CD14-positive monocyte (primary cell): ENCODE measurements at regions not wholly inside any gene's neighbourhood (a gene's known extent, or its start where the extent isn't known, plus 50 kb on each side); places are given as distances from the start of the nearest gene placed in this dataset.

Experiments used
- DNase-seq, 3 donors: peaks; one replicate each; pipeline ENCODE4 v3.0.0-alpha.2; 2011 to 2022
- H2AFZ ChIP-seq: 2 replicates; pipeline ENCODE4 v1.6.0; 2012; ENCODE audit warnings: mild to moderate bottlenecking, low read depth, low read length, inconsistent platforms; ENCODE audit not compliant: insufficient read depth, poor library complexity, severe bottlenecking
- H3K27ac ChIP-seq, 2 donors: 1 replicate in 1 of 2; 2 replicates in 1 of 2; pipeline ENCODE4 v1.5.1; 2012 to 2013; ENCODE audit warnings: low read length in 2 of 2, control low read depth in 1 of 2, inconsistent platforms in 1 of 2, low read depth in 1 of 2, mild to moderate bottlenecking in 1 of 2
- H3K27me3 ChIP-seq, 2 donors: one replicate each; pipeline versions ENCODE4 v1.6.0 to v1.6.1; 2011 to 2013; ENCODE audit warnings: low read length in 2 of 2; ENCODE audit not compliant: control insufficient read depth in 2 of 2, insufficient read depth in 2 of 2
- H3K36me3 ChIP-seq, 2 donors: replicated peaks in 1 of 2; 1 replicate in 1 of 2; 2 replicates in 1 of 2; pipeline versions ENCODE4 v1.5.1 to v1.6.1; 2012 to 2013; ENCODE audit warnings: low read length in 2 of 2, control low read depth in 1 of 2, inconsistent platforms in 1 of 2, mild to moderate bottlenecking in 1 of 2; ENCODE audit not compliant: insufficient read depth in 2 of 2, control insufficient read depth in 1 of 2
- H3K4me1 ChIP-seq, 2 donors: 1 replicate in 1 of 2; 2 replicates in 1 of 2; pipeline versions ENCODE4 v1.5.1 to v1.6.1; 2012 to 2013; ENCODE audit warnings: low read length in 2 of 2, control low read depth in 1 of 2, inconsistent platforms in 1 of 2, mild to moderate bottlenecking in 1 of 2, moderate library complexity in 1 of 2; ENCODE audit not compliant: insufficient read depth in 2 of 2, control insufficient read depth in 1 of 2
- H3K4me2 ChIP-seq: replicated peaks from 2 replicates; pipeline ENCODE3; 2012; ENCODE audit warnings: low read length, moderate library complexity, mild to moderate bottlenecking; ENCODE audit not compliant: poor library complexity, severe bottlenecking; ENCODE audit errors: extremely low read depth
- H3K4me3 ChIP-seq, 3 experiments: fragments of 200-600 bp in 1 of 3; sonication (generic) in 1 of 3; replicated peaks in 1 of 3; 1 replicate in 2 of 3; 2 replicates in 1 of 3; pipeline ENCODE4 v1.5.1; 2011 to 2013; ENCODE audit warnings: low read length in 3 of 3, mild to moderate bottlenecking in 3 of 3, control low read depth in 2 of 3, low read depth in 2 of 3, inconsistent platforms in 1 of 3, moderate library complexity in 1 of 3
- H3K79me2 ChIP-seq: 2 replicates; pipeline ENCODE4 v1.6.0; 2012; ENCODE audit warnings: mild to moderate bottlenecking, control low read depth, inconsistent platforms, low read length, moderate library complexity; ENCODE audit not compliant: insufficient read depth
- H3K9ac ChIP-seq: 2 replicates; pipeline ENCODE4 v1.6.0; 2017; ENCODE audit warnings: low read length, mild to moderate bottlenecking; ENCODE audit not compliant: insufficient read depth, poor library complexity, severe bottlenecking
- H3K9me3 ChIP-seq, 2 donors: replicated peaks in 1 of 2; 1 replicate in 1 of 2; 2 replicates in 1 of 2; pipeline versions ENCODE4 v1.5.1 to v1.6.1; 2012 to 2013; ENCODE audit warnings: low read length in 2 of 2, control low read depth in 1 of 2; ENCODE audit not compliant: control insufficient read depth in 1 of 2, insufficient read depth in 1 of 2
- H4K20me1 ChIP-seq: 2 replicates; pipeline ENCODE4 v1.6.0; 2012; ENCODE audit warnings: mild to moderate bottlenecking, low read length, control low read depth, moderate library complexity; ENCODE audit not compliant: insufficient read depth
- H3K27ac Mint-ChIP-seq, 7 donors: one replicate each; pipeline ENCODE4 v1.8.0; 2020; ENCODE audit warnings: mild to moderate bottlenecking in 7 of 7, mixed read lengths in 7 of 7, moderate library complexity in 6 of 7, inconsistent platforms in 2 of 7
- H3K27me3 Mint-ChIP-seq, 3 donors: one replicate each; pipeline ENCODE4 v1.8.0; 2021 to 2022; ENCODE audit warnings: low read depth in 3 of 3, mild to moderate bottlenecking in 3 of 3, mixed read lengths in 3 of 3, moderate library complexity in 3 of 3, inconsistent platforms in 1 of 3
- H3K36me3 Mint-ChIP-seq, 2 donors: one replicate each; pipeline ENCODE4 v1.8.0; 2020; ENCODE audit warnings: mixed read lengths in 2 of 2, inconsistent platforms in 1 of 2, mild to moderate bottlenecking in 1 of 2
- H3K4me1 Mint-ChIP-seq: one replicate; pipeline ENCODE4 v1.8.0; 2020; ENCODE audit warnings: mild to moderate bottlenecking, mixed read lengths
- H3K4me3 Mint-ChIP-seq, 2 donors: one replicate each; pipeline ENCODE4 v1.8.0; 2020; ENCODE audit warnings: mild to moderate bottlenecking in 2 of 2, mixed read lengths in 2 of 2, moderate library complexity in 1 of 2
- H3K9me3 Mint-ChIP-seq, 7 donors: one replicate each; pipeline ENCODE4 v1.8.0; 2020 to 2022; ENCODE audit warnings: mixed read lengths in 7 of 7, mild to moderate bottlenecking in 6 of 7, moderate library complexity in 6 of 7, inconsistent platforms in 2 of 7
- CTCF ChIP-seq: fragments of 200-600 bp; IDR thresholded peaks from one replicate; pipeline ENCODE4 v1.8.0; 2022; ENCODE audit warnings: antibody characterized with exemption, mild to moderate bottlenecking
- WGBS: methylation state at CpG from one replicate; pipeline ENCODE4 v1.1.5; 2013; ENCODE audit warnings: missing lambda C conversion rate; ENCODE audit not compliant: insufficient coverage; 5-methylcytosine and 5-hydroxymethylcytosine counted together
- intact Hi-C, 2 donors: fragments of 100-400 bp; cut with micrococcal nuclease; formaldehyde crosslinking; loops; one replicate each; pipeline versions ENCODE4 v1.15.0 to v1.15.1; 2023

GRCh38 chr9:16248822-16249221 is 621.6 kb downstream of the BNC2 start:
- no peak overlapping the region for H3K4me3 Mint-ChIP-seq
- intact Hi-C loops = no loop called here
- Histone ChIP-seq H2AFZ (no peak overlapping the region), H3K4me2 (no peak overlapping the region), H4K20me1 (no peaks in the 10 kb centered on the region), H3K4me3 (no peak overlapping the region), H3K27ac (no peak overlapping the region), H3K36me3 (no peaks in the 10 kb centered on the region), H3K79me2 (no peaks in the 10 kb centered on the region), H3K9ac (no peak overlapping the region), H3K4me1 (no peaks in the 10 kb centered on the region), H3K27me3 (no peaks in the 10 kb centered on the region), H3K9me3 (no peaks in the 10 kb centered on the region)
- H3K27ac Mint-ChIP-seq = no peak overlapping the region
- TF ChIP-seq CTCF = no peak
- no peaks in the 10 kb centered on the region for H3K36me3 Mint-ChIP-seq
- no peaks in the 10 kb centered on the region for H3K4me1 Mint-ChIP-seq
- DNase-seq = no peak
- peaks cover 0 to 6% (median 0%) of the 10 kb centered on the region in 7 donors for H3K9me3 Mint-ChIP-seq
- WGBS = 96% methylated on average over 5 of the region's 6 CpGs
- H3K27me3 Mint-ChIP-seq = peaks cover 0 to 15% (median 4%) of the 10 kb centered on the region in 3 donors

- no peak overlapping the region for H2AFZ ChIP-seq
- no peaks in the 10 kb centered on the region for H3K9me3 ChIP-seq
- H3K9me3 Mint-ChIP-seq = peaks cover 0 to 6% (median 0%) of the 10 kb centered on the region in 7 donors
- H3K4me2 ChIP-seq = no peak overlapping the region
- H3K4me3 Mint-ChIP-seq = no peak overlapping the region
- intact Hi-C loops = no loop called here
- no peaks in the 10 kb centered on the region for H3K4me1 Mint-ChIP-seq
- WGBS = 100% methylated on average over 1 of the region's 5 CpGs
- H3K27ac Mint-ChIP-seq = no peak overlapping the region
- no peaks in the 10 kb centered on the region for H3K36me3 ChIP-seq
- H3K9ac ChIP-seq = no peak overlapping the region
- H3K27ac ChIP-seq = no peak overlapping the region
- TF ChIP-seq CTCF = no peak
- DNase-seq = no peak
- no peaks in the 10 kb centered on the region for H3K36me3 Mint-ChIP-seq
- no peaks in the 10 kb centered on the region for H4K20me1 ChIP-seq
- H3K79me2 ChIP-seq = no peaks in the 10 kb centered on the region
- no peaks in the 10 kb centered on the region for H3K4me1 ChIP-seq
- H3K27me3 ChIP-seq = peaks cover 0 to 8% of the 10 kb centered on the region in 2 donors
- peaks cover 4 to 27% (median 8%) of the 10 kb centered on the region in 3 donors for H3K27me3 Mint-ChIP-seq
- H3K4me3 ChIP-seq = no peak overlapping the region
These were observed 617.9 kb downstream of the BNC2 start for GRCh38 chr9:16252616-16253015.
